ENCODE measurements at regions not wholly inside any gene's neighbourhood (a gene's known extent, or its start where the extent isn't known, plus 50 kb on each side); places are given as distances from the start of the nearest gene placed in this dataset.

GRCh38 chr5:15431923-15432322 is 68.1 kb upstream of the FBXL7 start:
- TF ChIP-seq CTCF (IDR thresholded peaks at IDR 0.05; ENCODE audit: control insufficient read depth, extremely low read depth, insufficient read depth), result no peak
- no peak for DNase-seq (ENCODE audit: low read depth)
- no peak overlapping the region for H3K4me3 ChIP-seq (ENCODE audit: low read depth, low read length)

- no peak for DNase-seq (ENCODE audit: low read depth)
- no peak overlapping the region for H3K4me3 ChIP-seq (ENCODE audit: low read depth, low read length)
- TF ChIP-seq CTCF (IDR thresholded peaks at IDR 0.05; ENCODE audit: control insufficient read depth, extremely low read depth, insufficient read depth), result no peak
These were observed 74.2 kb upstream of the FBXL7 start for GRCh38 chr5:15425766-15426165.

- DNase-seq (ENCODE audit: low read depth), result no peak
- no peak overlapping the region for H3K4me3 ChIP-seq (ENCODE audit: low read depth, low read length)
- TF ChIP-seq CTCF (IDR thresholded peaks at IDR 0.05; ENCODE audit: control insufficient read depth, extremely low read depth, insufficient read depth), result no peak
These were observed 75.2 kb upstream of the FBXL7 start for GRCh38 chr5:15424769-15425168.

GRCh38 chr5:15421921-15422412 is 78.0 kb upstream of the FBXL7 start:
- DNase-seq (ENCODE audit: low read depth), result no peak
- TF ChIP-seq CTCF (IDR thresholded peaks at IDR 0.05; ENCODE audit: control insufficient read depth, extremely low read depth, insufficient read depth), result no peak
- no peak overlapping the region for H3K4me3 ChIP-seq (ENCODE audit: low read depth, low read length)

- DNase-seq (ENCODE audit: low read depth), result no peak
- no peak for TF ChIP-seq CTCF (IDR thresholded peaks at IDR 0.05; ENCODE audit: control insufficient read depth, extremely low read depth, insufficient read depth)
These were observed 78.6 kb upstream of the FBXL7 start for GRCh38 chr5:15421381-15421780.

GRCh38 chr5:15420201-15420600 is 79.8 kb upstream of the FBXL7 start:
- TF ChIP-seq CTCF (IDR thresholded peaks at IDR 0.05; ENCODE audit: control insufficient read depth, extremely low read depth, insufficient read depth), result no peak
- no peak for DNase-seq (ENCODE audit: low read depth)

More at GRCh38 chr5:15421381-15421780, 78.6 kb upstream of the FBXL7 start:
- H3K4me3 ChIP-seq (ENCODE audit: low read depth, low read length), result no peak overlapping the region

GRCh38 chr5:15417156-15417555 is 82.8 kb upstream of the FBXL7 start:
- H3K4me3 ChIP-seq (ENCODE audit: low read depth, low read length), result no peak overlapping the region
- no peak for DNase-seq (ENCODE audit: low read depth)
- no peak for TF ChIP-seq CTCF (IDR thresholded peaks at IDR 0.05; ENCODE audit: control insufficient read depth, extremely low read depth, insufficient read depth)

More at GRCh38 chr5:15420201-15420600, 79.8 kb upstream of the FBXL7 start:
- H3K4me3 ChIP-seq (ENCODE audit: low read depth, low read length), result no peak overlapping the region
